GM19351 (cell line): ENCODE measurements at regions not wholly inside any gene's neighbourhood (a gene's known extent, or its start where the extent isn't known, plus 50 kb on each side); places are given as distances from the start of the nearest gene placed in this dataset.
"Not testable (repeated sequence)": the region's sequence is repeated elsewhere in the genome, so short reads cannot be mapped to it uniquely, and the experiment has no call there.

Source experiments
- ATAC-seq: cut with Tn5 transposase; IDR thresholded peaks from one replicate; pipeline ENCODE4 v1.9.1; 2021; ENCODE audit warnings: mild to moderate bottlenecking, moderate library complexity; ENCODE audit not compliant: unreplicated experiment

DNA sequence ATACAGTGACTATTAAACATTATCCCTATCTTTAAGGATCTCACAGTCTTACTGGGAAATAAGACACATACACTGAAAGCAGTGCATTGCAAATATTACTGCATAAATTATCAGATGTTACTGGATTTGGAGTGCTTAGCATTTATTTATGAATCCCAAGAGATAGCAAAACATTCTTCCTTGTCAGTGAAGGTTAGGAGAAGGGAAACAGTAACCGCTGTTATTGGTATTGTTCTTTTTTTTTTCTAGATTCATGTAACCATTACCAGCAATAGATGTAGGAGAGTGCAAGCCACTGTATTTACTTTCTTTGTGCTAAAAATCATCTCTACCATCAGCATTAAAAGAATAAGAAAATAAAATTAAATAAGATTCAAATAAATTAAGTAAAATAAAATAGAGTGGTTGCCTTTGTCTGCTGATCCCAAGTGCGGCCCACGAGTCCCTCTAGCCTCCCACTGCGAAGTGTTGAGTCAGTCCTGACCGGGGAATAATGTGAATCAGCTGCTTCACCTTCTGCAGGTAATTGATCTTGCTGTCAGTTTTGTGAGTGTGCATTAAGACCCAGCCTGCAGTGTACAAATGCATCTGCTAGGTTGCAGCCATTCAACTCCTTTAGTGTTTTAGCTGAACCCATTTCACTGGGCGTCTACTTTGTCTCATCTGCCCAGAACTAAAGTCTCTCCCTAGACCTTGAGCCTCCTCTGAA lies 1344.9 kb downstream of the GATA3 start:
- no peak for ATAC-seq

DNA sequence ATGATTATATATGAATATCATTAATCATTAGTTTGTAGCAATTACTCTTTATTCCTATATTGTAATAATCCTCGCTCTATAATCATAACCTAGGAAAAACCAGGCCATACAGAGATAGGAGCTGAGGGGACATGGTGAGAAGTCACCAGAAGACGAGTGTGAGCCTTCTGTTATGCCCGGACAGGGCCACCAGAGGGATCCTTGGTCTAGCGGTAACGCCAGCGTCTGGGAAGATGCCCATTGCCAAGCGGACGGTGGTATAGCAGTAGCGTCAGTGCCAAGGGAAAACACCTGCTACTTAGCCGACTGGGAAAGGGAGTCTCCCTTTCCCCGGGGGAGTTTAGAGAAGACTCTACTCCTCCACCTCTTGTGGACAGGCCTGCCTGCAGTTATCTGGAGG lies 1347.6 kb downstream of the GATA3 start:
- not testable (repeated sequence) for ATAC-seq

- not testable (repeated sequence) for ATAC-seq
Measured at GRCh38 chr10:9402507-9403195, 1348.2 kb downstream of the GATA3 start.

DNA sequence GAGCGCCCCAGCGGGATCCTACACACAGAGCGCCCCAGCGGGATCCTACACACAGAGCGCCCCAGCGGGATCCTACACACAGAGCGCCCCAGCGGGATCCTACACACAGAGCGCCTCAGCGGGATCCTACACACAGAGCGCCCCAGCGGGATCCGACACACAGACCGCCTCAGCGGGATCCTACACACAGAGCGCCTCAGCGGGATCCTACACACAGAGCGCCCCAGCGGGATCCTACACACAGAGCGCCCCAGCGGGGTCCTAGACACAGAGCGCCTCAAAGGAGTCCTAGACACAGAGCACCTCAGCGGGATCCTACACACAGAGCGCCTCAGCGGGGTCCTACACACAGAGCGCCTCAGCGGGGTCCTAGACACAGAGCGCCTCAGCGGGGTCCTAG lies 1352.7 kb downstream of the GATA3 start:
- not testable (repeated sequence) for ATAC-seq

DNA sequence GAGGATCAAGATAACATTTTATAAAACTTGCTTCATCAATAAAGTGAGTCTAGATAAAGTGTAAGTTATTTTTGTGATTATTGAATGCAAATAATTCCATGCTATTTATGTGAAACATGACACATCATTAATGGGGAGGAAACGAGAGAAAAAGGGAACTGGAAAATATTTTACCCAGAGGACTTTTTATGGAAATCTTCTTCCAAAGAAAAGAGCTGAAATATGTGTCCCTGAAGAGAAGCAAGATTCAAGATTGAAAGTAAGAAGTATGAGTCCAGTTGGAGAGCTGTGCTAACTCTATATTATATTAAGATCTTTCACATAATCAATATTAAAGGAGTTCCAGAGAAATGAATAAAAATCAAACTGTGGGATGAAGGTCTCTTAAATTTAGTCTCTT lies 1361.8 kb downstream of the GATA3 start:
- no peak for ATAC-seq

DNA sequence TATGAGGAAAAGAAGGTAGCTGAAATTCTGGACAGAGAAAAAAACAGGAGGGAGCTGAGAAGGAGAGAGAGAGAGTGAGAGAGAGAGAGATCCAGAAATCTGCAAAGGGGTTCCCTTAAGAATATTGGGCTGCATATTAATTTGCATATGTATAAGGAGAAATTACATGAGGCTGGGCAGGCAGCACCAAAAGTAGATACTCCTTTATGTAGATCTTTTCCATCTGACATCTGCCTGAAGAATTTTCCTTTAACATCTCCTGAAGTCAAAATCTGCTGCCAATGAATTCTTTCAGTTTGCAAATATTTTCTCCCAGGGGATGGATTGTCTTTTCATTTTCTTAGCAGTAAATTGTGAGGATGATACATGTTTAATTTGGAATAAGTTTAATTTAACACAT lies 1365.3 kb downstream of the GATA3 start:
- no peak for ATAC-seq

- ATAC-seq, result no peak
Measured at GRCh38 chr10:9427209-9427608, 1372.7 kb downstream of the GATA3 start.

DNA sequence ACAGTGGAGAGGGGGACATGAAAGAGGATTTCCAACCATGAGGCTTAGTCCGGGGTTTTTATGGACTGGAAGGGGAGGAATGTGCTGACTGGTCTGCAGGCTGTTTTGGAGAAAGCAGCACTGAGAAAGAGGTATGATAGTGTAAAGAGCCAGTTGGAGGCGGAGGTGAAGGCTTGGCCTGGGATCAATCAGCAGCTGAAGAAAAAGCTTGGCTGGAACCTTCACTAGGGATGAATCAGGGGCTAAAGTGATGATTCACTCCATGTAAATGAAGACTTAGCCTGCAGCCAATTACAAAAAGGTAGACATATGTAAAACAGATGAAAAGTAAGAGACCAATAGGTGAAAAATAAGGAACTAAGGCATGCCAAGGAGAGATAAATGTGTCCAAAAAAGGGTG lies 1382.6 kb downstream of the GATA3 start:
- no peak for ATAC-seq

DNA sequence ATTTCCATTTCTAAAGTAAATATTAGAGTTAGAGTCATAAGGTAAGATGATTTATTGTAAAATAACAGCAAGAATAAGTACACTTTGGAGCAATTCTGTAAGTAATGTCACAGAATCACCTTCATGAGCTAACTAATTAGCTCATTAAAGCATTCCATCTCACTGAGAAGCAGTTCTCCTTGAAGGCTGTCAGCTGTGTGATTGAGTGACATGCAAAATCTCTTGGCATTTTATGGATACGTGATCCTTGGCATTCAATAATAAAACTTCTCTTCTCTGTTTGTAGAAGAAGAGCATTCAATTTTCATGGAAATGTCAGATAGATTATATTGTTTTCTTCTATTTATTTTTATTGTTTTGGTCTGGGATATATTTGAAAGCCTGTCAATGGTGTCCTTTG lies 1389.3 kb downstream of the GATA3 start:
- ATAC-seq, result no peak

GRCh38 chr10:9449530-9449929 lies 1395.0 kb downstream of the GATA3 start:
- no peak for ATAC-seq

- no peak for ATAC-seq
Measured at GRCh38 chr10:9450801-9451200, 1396.3 kb downstream of the GATA3 start.

DNA sequence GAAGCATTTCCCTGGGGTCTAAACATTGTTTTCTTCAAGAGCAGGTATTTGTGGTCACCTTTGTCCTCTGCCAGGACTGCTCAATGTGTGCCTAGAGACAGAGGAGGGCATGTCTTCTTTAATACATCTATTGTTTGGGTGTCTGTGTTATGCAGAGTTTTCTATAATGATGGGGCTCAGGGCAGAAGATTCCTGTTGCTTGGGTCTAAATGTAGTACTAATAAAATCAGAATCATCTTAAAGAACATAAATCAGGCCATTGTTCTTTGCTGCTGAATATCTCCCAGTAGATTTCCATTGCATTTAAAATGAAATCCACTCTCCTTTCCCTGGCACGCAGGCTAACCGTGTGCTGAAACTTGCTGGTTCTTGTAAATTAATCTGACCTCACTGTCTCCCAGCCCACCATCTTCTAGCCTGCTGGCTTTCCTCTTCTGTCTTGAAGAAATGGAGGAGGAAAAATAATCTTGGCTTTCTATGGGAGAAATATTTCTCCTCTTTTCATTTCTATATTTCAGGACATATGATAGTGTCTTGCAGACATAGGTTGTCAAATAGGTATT lies 1396.8 kb downstream of the GATA3 start:
- ATAC-seq, result no peak

- no peak for ATAC-seq
Measured at GRCh38 chr10:9452056-9452455, 1397.6 kb downstream of the GATA3 start.

DNA sequence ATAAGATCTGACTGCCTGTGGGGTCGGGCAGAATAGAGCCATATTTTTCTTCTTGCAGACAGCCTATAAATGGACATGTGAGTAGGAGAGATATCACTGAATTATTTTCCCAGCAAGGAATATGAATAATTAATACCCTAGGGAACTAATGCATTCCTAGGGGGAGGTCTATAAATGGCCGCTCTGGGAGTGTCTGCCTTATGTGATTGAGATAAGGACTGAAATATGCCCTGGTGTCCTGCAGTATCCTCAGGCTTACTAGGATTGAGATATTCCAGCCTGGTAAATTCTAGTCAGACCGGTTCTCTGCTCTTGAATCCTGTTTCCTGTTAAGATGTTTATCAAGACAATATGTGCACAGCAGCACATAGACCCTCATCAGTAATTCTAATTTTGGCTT lies 1399.4 kb downstream of the GATA3 start:
- ATAC-seq, result not testable (repeated sequence)

- ATAC-seq, result no peak
Measured at GRCh38 chr10:9469663-9470205, 1415.2 kb downstream of the GATA3 start.

DNA sequence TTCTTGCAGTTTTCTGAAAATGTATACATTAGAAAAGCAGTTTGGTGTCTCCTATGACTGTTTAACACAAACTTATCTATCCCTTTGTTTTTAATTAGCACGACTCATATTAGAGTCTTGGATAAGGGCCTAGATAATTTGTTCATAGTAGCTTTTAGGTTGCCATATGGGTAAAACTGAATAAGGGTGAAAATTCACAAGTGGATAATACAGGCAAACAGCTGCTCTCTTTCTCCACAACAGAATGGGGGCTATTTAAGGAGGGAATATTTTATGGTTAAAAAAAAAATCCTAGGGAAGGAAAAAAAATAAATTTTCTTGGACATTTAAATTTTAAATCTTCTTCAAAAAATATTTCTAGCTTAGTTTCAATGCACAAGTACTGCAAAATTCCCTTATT lies 1416.1 kb downstream of the GATA3 start:
- ATAC-seq, result no peak

GRCh38 chr10:9501944-9502343 lies 1447.5 kb downstream of the GATA3 start:
- ATAC-seq, result no peak

GRCh38 chr10:9504227-9504626 lies 1449.7 kb downstream of the GATA3 start:
- ATAC-seq, result no peak

DNA sequence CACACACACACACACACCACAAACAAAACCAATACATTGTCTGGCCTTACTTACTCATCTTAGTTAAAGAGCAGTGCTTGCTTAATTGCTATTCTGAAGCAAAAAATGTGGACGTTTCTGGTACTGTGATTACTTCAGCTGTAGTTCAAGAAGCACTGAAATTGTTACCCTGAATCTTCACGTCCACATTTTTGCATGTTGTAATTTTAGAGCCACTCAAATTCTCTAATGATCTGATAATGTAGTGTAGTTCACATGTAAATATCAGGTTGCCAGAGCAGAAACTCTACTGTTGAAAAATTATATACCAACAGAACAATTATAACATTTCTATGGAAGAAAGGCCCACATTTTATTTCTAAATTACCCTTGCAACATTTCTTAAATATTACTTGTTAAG lies 1451.1 kb downstream of the GATA3 start:
- ATAC-seq, result no peak

- no peak for ATAC-seq
Measured at GRCh38 chr10:9508606-9509005, 1454.1 kb downstream of the GATA3 start.

DNA sequence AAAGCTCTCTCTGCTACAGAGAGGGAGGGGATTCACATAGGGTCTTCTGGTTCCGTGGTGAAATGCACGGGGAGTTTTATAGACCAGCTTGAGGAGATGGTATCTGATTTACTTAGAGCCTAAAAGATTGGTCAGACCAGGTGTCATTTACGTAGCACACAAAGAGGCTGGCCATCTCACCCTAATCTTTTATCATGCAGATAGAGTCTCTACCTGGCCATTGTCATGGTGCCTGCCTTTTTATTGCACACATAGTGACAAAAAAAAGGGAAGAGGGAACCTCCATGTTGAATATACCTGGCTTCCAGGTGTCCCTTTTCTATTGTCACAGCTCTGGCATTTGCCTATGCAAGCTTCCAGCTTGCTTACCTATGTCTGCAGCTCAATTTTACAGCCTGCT lies 1456.1 kb downstream of the GATA3 start:
- no peak for ATAC-seq

DNA sequence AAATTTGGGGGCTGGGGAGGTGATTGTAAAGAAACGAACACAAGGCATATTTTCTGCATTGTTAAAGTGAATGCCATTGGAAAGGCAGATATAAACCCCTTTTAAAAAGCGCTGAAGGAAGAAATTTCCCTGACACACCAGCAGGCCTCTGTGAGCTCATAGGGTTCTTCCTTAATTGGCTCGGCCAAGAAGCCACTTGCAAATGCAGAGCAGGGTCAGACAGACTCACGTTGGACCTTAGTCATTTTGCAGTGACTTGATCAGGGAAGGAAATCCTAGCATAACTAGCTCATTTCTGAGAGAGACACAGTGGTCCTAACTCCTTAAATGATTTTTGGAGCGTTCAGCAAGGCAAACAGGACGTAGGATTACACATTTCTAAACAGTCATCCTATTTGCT lies 1461.4 kb downstream of the GATA3 start:
- no peak for ATAC-seq
